Activated gamma-delta T cell treated with anti-CD3 and anti-CD28 coated beads, Interleukin-2, amount 50 U/mL, for 16 hours (primary cell): ENCODE measurements at regions not wholly inside any gene's neighbourhood (a gene's known extent, or its start where the extent isn't known, plus 50 kb on each side); places are given as distances from the start of the nearest gene placed in this dataset.

ENCODE experiments used
- DNase-seq: peaks from one replicate; pipeline ENCODE4 v3.0.0-alpha.2; 2020; ENCODE audit warnings: low read depth

GRCh38 chr6:104201557-104201956 lies 658.2 kb downstream of the HACE1 start:
- no peak for DNase-seq

GRCh38 chr6:104187616-104188015 lies 672.1 kb downstream of the HACE1 start:
- DNase-seq = no peak

DNA sequence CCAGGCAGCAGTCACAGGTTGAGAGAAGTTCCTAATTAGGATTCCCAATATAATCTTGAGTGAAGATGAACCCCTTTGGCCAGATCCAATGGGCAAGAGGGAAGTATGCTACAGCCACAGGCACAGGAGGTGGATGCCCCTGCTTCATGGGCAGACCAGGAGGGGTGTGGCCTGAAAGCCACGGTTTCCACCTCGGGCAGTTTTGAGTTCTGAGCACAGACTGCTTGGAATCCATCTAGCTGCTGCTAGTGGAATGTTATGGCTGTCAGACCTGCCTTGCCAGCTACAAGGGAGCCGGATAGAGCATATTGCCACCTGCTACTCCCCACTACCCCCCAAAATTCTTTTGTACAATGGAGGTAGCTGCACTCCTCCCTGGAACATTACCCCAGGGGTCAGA lies 672.9 kb downstream of the HACE1 start:
- DNase-seq = no peak

- DNase-seq = no peak
These were observed 675.8 kb downstream of the HACE1 start for GRCh38 chr6:104183816-104184435.

DNA sequence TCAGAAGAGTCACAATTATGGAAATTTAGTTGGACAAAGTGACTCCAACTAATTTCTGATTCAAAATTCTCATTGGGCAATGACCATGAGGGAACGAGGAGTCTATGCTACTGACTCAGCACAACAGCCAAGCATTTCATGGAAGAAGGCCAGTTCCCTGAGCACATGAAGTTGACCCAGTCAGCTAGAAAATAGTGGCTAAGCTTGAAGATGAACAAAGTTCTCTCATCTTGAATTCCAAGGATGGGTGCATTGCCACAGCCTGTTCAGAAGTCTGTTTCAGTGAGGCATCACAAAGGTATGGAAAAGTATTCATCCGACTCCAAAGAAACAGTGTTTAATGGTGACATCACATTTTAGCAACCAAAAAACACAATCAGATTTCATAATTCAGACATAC lies 676.9 kb downstream of the HACE1 start:
- DNase-seq = no peak

GRCh38 chr6:104173668-104174067 lies 686.1 kb downstream of the HACE1 start:
- DNase-seq = no peak

GRCh38 chr6:104170401-104170800 lies 689.3 kb downstream of the HACE1 start:
- no peak for DNase-seq

DNA sequence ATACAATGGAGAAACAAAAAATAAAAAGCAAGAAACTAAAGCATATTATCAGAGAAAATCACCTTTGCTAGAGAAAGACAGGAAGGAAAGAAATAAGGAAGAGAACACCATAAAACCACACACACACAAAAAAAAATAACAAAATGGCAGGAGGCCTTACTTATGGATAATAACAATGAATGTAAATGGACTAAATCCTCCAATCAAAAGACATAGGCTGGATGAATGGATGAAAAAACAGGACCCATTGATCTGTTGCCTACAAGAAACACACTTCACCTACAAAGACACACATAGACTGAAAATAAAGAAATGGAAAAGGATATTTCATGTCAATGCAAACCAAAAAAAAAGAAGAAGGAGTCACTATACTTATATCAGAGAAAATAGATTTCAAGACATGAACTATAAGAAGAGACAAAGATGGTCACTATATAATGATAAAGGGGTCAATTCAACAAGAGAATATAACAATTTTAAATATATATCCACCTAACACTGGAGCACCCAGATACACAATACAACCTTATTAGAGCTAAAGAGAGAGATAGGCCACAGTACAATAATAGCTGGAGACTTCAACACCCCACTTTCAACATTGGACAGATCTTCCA lies 693.6 kb downstream of the HACE1 start:
- DNase-seq = no peak

GRCh38 chr6:104162036-104162669 lies 697.6 kb downstream of the HACE1 start:
- no peak for DNase-seq

DNA sequence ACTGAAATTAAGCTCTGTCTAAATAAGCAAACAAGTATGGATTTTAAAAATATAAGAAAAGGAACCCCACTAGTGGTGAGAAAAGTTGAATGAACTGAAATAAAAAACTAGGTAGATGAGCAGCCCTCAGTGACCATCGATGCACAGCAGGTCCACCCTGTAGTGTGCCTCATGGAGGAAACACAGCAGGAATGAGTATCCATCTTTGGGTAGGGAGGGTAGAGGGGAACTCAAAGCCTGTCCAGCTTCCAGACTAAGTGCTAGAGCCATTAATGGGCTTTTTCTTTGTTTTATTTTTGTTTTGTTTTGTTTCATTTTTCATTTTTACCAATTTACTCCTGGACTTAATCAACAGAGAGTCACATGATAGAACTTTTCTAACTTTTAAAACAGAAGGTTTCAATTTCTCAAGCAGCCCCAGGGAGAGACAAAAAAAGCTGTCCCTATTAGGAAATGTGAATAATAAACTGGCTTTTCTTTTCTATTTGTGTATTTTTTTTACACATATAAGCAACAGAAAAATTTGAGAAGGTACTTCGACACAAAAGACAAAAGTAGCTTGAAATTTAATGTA lies 700.6 kb downstream of the HACE1 start:
- DNase-seq = no peak

GRCh38 chr6:104143757-104144156 lies 716.0 kb downstream of the HACE1 start:
- DNase-seq = no peak

DNA sequence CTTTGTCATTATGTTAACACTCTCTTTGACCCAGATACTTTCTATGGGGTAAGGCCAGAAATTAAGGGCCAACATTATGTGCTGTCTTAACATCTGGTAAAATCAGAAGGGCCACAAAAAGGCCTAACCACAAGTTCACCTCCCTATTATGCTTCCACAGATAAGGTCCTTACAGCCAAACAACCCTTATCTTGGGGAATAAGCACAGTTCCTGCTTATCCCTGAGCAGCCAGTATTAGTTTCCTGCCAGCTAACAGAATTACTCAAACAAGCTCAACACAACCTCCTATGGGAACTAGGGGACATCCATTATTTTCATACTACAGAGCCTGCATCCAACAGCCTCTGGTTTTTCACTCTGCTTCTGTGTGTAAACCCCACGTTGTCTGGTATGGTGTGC lies 724.8 kb downstream of the HACE1 start:
- DNase-seq = no peak

GRCh38 chr6:104130343-104130742 lies 729.4 kb downstream of the HACE1 start:
- no peak for DNase-seq

GRCh38 chr6:104126315-104127005 lies 733.3 kb downstream of the HACE1 start:
- no peak for DNase-seq

DNA sequence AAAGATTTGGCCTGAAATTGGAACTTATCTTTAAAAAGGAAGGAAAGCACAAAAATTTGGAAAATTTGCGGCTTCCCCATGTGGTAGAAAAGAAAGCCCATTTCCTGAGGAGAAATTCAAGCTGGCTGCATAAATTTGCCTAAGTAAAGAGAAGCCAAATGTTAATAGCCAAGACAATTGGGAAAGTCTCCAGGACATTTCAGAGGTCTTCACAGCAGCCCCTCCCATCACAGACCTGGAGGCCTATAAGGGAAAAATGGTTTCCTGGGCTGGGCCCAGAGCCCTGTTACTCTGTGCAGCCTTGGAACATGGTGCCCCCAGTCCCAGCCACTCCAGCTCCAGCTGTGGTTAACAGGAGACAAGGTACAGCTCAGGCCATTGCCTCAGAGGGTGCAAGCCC lies 736.5 kb downstream of the HACE1 start:
- no peak for DNase-seq

DNA sequence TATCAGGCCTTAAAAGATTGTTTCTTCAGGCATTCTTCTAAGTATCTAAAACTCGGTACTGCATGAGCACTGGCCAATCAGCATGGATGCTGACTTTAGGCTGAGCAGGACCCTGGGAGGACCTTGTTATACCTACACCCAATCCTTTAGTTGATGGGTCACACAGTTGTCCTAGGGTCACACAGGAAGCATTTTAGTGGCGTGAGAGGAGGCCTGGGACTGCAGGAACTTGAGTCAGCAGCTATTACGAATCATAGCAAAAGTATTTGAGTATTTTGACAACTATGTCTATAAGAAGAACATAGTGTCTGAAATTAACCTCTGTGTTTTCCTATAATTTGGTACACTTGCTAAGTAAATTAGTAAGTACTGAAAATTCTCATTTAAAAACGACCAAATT lies 741.4 kb downstream of the HACE1 start:
- no peak for DNase-seq

GRCh38 chr6:104109806-104110205 lies 749.9 kb downstream of the HACE1 start:
- DNase-seq = no peak

- DNase-seq = no peak
These were observed 751.1 kb downstream of the HACE1 start for GRCh38 chr6:104108634-104109033.

DNA sequence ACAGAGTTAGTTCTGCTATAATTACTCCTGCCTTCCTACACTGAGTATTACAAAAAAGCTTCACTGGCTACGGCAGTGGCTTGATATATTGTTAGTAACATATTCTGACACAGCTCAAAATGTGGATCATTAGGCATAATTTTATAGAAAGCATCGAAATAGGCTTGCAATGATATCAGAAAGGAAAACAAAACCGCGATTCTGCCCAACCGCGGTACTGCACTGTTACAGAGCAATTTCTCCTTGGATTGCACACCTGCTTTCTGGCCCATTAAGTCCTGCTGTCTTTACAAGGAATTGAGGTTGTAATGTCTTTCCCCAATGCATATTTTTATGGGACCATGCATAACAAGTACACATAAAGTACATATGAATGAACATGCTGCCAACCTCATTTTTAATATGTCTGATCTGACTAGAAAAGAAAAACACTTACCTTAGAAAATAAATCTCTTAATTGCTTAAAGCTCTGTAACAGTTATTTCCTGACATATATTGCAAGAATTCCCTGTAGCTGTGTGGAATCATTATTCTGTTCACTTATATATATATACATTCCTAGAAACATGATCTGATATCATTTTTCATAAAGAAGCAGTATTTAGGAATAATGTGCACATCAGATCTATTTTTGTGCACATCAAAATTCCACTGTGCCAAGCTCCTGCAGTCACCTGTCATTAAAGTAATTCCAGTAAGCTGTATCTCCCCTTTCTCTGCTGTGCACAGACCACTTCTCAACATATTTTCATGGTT lies 763.9 kb downstream of the HACE1 start:
- no peak for DNase-seq

DNA sequence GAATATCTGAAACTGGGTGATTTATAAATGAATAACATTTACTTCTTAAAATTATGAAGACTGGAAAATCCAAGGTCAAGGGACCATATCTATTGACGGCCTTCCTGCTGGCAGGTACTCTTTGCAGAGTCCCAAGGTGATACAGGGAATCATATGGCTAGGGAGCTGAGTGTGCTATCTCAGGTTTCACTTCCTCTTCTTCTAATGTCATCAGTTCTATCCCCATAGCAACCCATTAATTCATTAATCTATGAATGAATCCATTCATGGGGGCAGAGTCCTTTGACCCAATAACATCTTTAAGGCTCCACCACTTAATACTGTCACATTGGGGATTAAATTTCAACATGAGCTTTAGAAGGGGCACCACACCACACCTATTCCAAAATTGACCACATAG lies 772.0 kb downstream of the HACE1 start:
- DNase-seq = no peak

- DNase-seq = no peak
These were observed 791.4 kb downstream of the HACE1 start for GRCh38 chr6:104068281-104068680.

GRCh38 chr6:104064876-104065275 lies 794.8 kb downstream of the HACE1 start:
- no peak for DNase-seq
